ENCODE measurements at regions not wholly inside any gene's neighbourhood (a gene's known extent, or its start where the extent isn't known, plus 50 kb on each side); places are given as distances from the start of the nearest gene placed in this dataset.

GRCh38 chr5:15431923-15432322 is 68.1 kb upstream of the FBXL7 start:
- peak; percentile 47 for DNase-seq (ENCODE audit: low read depth, low spot score)
- Histone ChIP-seq H2AFZ (ENCODE audit: low read depth, low read length) (peak overlapping the region; percentile 59), H3K4me3 (replicated peaks in 1 of 3; ENCODE audit: insufficient read depth in 1 of 3, low read depth in 1 of 3, low read length in 3 of 3) (no peak overlapping the region), H3K79me2 (ENCODE audit: control insufficient read depth, insufficient read depth, low read length) (no peaks in the 10 kb centered on the region), H4K20me1 (replicated peaks; ENCODE audit: control insufficient read depth, extremely low read depth, insufficient read depth, low read length) (no peaks in the 10 kb centered on the region), H3K36me3 (ENCODE audit: control insufficient read depth in 2 of 2, extremely low read depth in 1 of 2, insufficient read depth in 2 of 2, low read length in 2 of 2) (no peaks in the 10 kb centered on the region), H3K9ac (replicated peaks; ENCODE audit: extremely low read depth, insufficient read depth, low read length) (no peak overlapping the region), H3K27me3 (ENCODE audit: control insufficient read depth in 2 of 2, insufficient read depth in 2 of 2, low read length in 2 of 2) (peaks cover 0 to 3% of the 10 kb centered on the region in 2 experiments), H3K27ac (ENCODE audit: insufficient read depth, low read depth, low read length) (no peak overlapping the region), H3K4me2 (ENCODE audit: insufficient read depth, low read length) (peak overlapping the region; percentile 47), H3K9me1 (replicated peaks; ENCODE audit: control insufficient read depth, extremely low read depth, insufficient read depth, low read length) (no peaks in the 10 kb centered on the region), H3K4me1 (ENCODE audit: control insufficient read depth, extremely low read depth, insufficient read depth, low read length) (peaks cover 7% of the 10 kb centered on the region), H3K9me3 (replicated peaks; ENCODE audit: control insufficient read depth, insufficient read depth, low read length) (no peaks in the 10 kb centered on the region)
- TF ChIP-seq MYC (IDR thresholded peaks at IDR 0.05; ENCODE audit: low read depth, low read length) (no peak), POLR2A (IDR thresholded peaks at IDR 0.05; ENCODE audit: low read depth, low read length) (no peak), JUN (IDR thresholded peaks at IDR 0.05; ENCODE audit: borderline replicate concordance, insufficient read depth, insufficient read length, low read depth) (peak; percentile 53), GATA2 (IDR thresholded peaks at IDR 0.05; ENCODE audit: insufficient read depth, insufficient read length, low read depth, low read length) (peak; percentile 30)
- no peak for FAIRE-seq
- no TSS peak for BruUV-seq (replicated peaks)
- dilution Hi-C loops (cut with MboI; ENCODE audit: extremely low pct_ligation_motif_present, low sequenced_read_pairs) (no loop called here), intact Hi-C loops (cut with micrococcal nuclease) (no loop called here)
- ChIA-PET POLR2A (interaction anchor here (0.7 kb wide), 1 partner anchor 617 kb away, joined by 3 read pairs; no protein-coding TSS in a partner anchor), CTCF (interaction anchor here (0.5 to 1.5 kb wide), 3 partner anchors 326 to 1028 kb away, joined by 3 to 4 read pairs (median 4); no protein-coding TSS in a partner anchor)

GRCh38 chr5:15425766-15426165 is 74.2 kb upstream of the FBXL7 start:
- ChIA-PET POLR2A (no interaction called here), CTCF (interaction anchor here (2.6 kb wide), 1 partner anchor 11 kb away, joined by 10 read pairs; no protein-coding TSS in a partner anchor)
- Histone ChIP-seq H3K4me3 (replicated peaks in 1 of 3; ENCODE audit: insufficient read depth in 1 of 3, low read depth in 1 of 3, low read length in 3 of 3) (no peak overlapping the region), H3K79me2 (ENCODE audit: control insufficient read depth, insufficient read depth, low read length) (no peaks in the 10 kb centered on the region), H3K27ac (ENCODE audit: insufficient read depth, low read depth, low read length) (no peak overlapping the region), H3K4me1 (ENCODE audit: control insufficient read depth, extremely low read depth, insufficient read depth, low read length) (no peaks in the 10 kb centered on the region), H3K9me3 (replicated peaks; ENCODE audit: control insufficient read depth, insufficient read depth, low read length) (no peaks in the 10 kb centered on the region), H3K27me3 (ENCODE audit: control insufficient read depth in 2 of 2, insufficient read depth in 2 of 2, low read length in 2 of 2) (peaks cover 1 to 15% of the 10 kb centered on the region in 2 experiments), H2AFZ (ENCODE audit: low read depth, low read length) (no peak overlapping the region), H4K20me1 (replicated peaks; ENCODE audit: control insufficient read depth, extremely low read depth, insufficient read depth, low read length) (no peaks in the 10 kb centered on the region), H3K36me3 (ENCODE audit: control insufficient read depth in 2 of 2, extremely low read depth in 1 of 2, insufficient read depth in 2 of 2, low read length in 2 of 2) (no peaks in the 10 kb centered on the region), H3K9me1 (replicated peaks; ENCODE audit: control insufficient read depth, extremely low read depth, insufficient read depth, low read length) (no peaks in the 10 kb centered on the region), H3K4me2 (ENCODE audit: insufficient read depth, low read length) (no peak overlapping the region), H3K9ac (replicated peaks; ENCODE audit: extremely low read depth, insufficient read depth, low read length) (no peak overlapping the region)
- intact Hi-C loops (cut with micrococcal nuclease) (no loop called here), dilution Hi-C loops (cut with MboI; ENCODE audit: extremely low pct_ligation_motif_present, low sequenced_read_pairs) (no loop called here)
- TF ChIP-seq FOS (IDR thresholded peaks at IDR 0.05; ENCODE audit: borderline replicate concordance, insufficient read depth, low read length) = no peak
- TF ChIP-seq POLR2A (IDR thresholded peaks at IDR 0.05; ENCODE audit: low read depth, low read length) = no peak
- no peak for TF ChIP-seq JUN (IDR thresholded peaks at IDR 0.05; ENCODE audit: borderline replicate concordance, insufficient read depth, insufficient read length, low read depth)
- TF ChIP-seq MYC (IDR thresholded peaks at IDR 0.05; ENCODE audit: low read depth, low read length) = no peak
- TF ChIP-seq GATA2 (IDR thresholded peaks at IDR 0.05; ENCODE audit: insufficient read depth, insufficient read length, low read depth, low read length) = no peak
- no peak for TF ChIP-seq POLR2AphosphoS5 (IDR thresholded peaks at IDR 0.05; ENCODE audit: insufficient read depth, low read depth, low read length)
- TF ChIP-seq EZH2 (IDR thresholded peaks at IDR 0.05; ENCODE audit: borderline replicate concordance, low read depth, low read length, severe bottlenecking) = no peak
- TF ChIP-seq, protein P1, sequence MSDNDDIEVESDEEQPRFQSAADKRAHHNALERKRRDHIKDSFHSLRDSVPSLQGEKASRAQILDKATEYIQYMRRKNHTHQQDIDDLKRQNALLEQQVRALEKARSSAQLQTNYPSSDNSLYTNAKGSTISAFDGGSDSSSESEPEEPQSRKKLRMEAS (IDR thresholded peaks at IDR 0.05; ENCODE audit: insufficient read depth, insufficient read length) = no peak
- no peak for TF ChIP-seq CTCF (IDR thresholded peaks at IDR 0.05; ENCODE audit: extremely low read depth in 1 of 2, insufficient read depth in 1 of 2, low read depth in 1 of 2, low read length in 2 of 2)
- DNase-seq (ENCODE audit: low read depth, low spot score) (no peak), FAIRE-seq (no peak)
- no TSS peak for BruUV-seq (replicated peaks)

All from endothelial cell of umbilical vein (primary cell).